NCI-H2107 (cell line): ENCODE measurements at regions not wholly inside any gene's neighbourhood (a gene's known extent, or its start where the extent isn't known, plus 50 kb on each side); places are given as distances from the start of the nearest gene placed in this dataset.
"Not testable (repeated sequence)": the region's sequence is repeated elsewhere in the genome, so short reads cannot be mapped to it uniquely, and the experiment has no call there.

ENCODE experiments used
- DNase-seq: peaks from one replicate; lab custom pipeline; 2025; lab: John Stamatoyannopoulos, UW

DNA sequence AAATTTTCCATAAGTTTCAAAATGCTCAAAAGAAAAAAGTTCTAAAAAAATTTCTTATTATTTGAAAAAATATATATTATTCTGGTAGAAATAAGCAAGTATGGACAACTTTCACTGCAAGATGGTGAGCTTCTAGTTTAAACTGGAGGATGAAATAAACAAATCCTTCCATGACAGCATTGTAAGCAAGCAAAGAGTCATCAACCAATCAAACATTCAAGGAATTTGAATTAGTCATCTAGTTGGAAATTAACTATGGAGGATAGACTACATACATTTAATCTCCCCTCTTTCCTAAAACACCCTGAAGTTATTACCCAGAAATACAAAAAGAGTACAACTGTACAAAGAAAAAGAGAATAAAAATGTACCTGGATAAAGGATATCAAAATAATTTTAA is 51.0 kb upstream of the IRX5 start:
- DNase-seq = no peak

- DNase-seq = no peak
These were observed 52.4 kb upstream of the IRX5 start for GRCh38 chr16:54878301-54878700.

DNA sequence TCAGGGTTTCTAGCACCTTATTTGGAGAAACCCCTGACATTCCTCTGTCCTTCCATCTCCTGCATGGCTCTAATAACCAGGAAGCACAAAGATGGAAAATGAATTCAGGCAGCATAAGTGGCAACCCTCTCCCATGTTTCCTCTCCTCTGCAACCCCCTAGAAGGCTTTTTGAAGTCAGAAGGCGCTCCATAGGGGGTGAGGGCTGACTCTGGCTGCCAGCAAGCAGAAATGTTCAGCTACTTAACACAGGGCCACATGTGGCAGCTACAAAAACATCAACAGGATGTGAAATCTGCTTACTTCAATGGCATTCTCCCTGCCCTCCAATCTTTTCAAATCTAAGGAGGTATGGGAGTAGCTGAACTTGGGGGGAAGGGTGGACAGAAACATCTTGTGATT is 55.2 kb upstream of the IRX5 start:
- no peak for DNase-seq

DNA sequence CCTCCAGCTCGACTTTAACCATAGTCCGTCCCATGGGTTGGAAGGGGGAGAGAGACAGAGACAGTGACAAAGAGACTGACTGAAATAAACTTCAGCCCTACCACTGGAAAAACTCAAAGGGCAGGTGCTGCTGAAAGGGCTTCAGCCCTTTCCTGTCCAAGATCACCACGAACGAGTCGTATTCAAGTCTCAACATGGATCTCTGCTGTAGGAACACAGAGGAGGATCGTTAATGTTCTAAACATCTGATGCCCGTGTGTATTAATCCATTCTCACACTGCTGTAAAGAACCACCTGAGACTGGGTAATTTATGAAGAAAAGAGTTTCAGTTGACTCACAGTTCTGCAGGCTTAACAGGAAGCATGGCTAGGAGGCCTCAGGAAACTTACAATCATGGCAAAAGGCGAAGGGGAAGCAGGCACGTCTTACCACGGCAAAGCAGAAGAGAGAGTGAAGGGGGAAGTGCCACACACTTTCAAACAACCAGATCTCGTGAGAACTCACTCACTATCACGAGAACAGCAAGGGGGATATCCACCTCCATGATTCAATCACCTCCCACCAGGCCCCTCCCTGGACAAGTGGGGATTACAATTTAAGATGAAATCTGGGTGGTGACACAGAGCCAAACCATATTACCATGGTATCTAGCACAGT is 56.8 kb upstream of the IRX5 start:
- not testable (repeated sequence) for DNase-seq

DNA sequence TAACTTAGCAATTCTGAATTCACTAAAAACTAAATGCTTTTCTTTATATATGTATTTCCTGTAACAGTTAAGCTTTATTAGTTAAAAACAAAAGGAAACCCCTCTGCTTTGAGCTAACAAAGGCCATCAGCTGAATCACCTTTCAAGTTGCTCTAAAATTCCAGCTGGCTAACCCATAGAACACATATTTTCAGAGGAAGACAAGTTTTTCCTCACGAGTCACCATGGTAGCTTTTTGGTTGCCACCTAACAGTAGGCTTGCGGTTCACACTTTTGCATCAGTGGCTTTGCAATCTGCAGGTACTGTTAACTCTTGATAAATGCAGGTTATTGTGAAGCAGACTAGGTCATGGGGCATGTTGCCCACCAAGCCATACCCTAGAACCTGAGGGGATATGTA is 57.6 kb upstream of the IRX5 start:
- DNase-seq = no peak

DNA sequence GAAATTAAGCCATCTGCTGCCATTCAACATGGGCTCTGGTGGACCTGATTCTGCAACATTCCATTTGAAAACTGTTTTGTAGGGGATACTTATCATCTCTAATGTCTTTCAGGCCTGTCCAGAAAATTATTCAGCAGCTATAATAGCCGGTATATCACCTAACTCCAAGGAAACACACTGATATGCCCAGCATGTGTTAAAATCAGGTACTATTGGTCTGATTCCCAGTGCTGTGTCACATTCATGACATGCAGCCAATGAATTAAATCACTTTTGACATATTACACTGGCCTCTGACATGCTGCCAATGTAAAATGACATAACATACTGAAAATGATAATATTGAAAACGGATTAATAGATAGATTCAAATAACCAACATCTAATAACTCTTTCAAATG is 60.5 kb upstream of the IRX5 start:
- no peak for DNase-seq

- no peak for DNase-seq
These were observed 63.3 kb upstream of the IRX5 start for GRCh38 chr16:54867302-54867832.

DNA sequence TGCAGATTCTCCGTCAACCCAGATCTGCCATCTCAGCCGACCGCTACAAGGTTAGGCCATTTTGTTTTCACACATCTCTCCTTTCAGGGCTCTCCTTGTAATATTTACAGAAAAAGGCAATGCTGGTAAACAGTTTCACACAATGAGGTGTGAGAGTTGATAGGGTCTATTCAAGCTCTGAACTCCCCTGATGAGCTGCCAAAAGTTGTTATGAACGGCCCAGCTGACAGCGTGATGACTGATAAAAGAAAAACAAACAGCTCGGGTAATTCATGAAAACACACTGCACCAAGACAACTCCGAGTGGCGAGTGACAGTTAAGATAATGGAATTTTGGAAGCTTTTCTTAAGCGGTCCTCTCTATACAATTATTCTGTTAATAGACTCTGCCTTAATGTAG is 68.1 kb upstream of the IRX5 start:
- DNase-seq = no peak

GRCh38 chr16:54856871-54857270 is 73.8 kb upstream of the IRX5 start:
- DNase-seq = no peak

DNA sequence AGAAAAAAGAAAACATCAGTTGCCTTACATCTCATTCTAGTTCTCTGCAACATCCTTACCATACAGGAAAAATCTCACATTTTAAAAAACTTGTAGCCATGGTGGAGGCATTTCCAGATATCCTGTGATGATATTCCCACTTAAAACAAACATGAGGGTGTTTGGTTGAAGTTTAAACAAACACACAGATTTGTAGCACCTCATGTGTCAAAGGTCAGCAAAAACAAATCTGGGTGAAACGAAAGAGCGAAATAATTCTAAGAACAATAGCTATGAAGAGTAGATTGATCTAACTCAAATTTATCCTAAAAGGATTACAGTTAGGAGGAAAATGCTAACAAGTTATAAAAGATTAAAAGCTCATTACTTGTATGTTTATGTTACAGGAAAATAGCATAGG is 83.1 kb upstream of the IRX5 start:
- DNase-seq = no peak

GRCh38 chr16:54847207-54847606 is 83.5 kb upstream of the IRX5 start:
- no peak for DNase-seq

GRCh38 chr16:54846766-54847165 is 83.9 kb upstream of the IRX5 start:
- DNase-seq = no peak

- DNase-seq = no peak
These were observed 87.3 kb upstream of the IRX5 start for GRCh38 chr16:54843424-54843750.

- no peak for DNase-seq
These were observed 87.8 kb upstream of the IRX5 start for GRCh38 chr16:54842743-54843423.

- DNase-seq = no peak
These were observed 101.0 kb upstream of the IRX5 start for GRCh38 chr16:54829691-54830090.

DNA sequence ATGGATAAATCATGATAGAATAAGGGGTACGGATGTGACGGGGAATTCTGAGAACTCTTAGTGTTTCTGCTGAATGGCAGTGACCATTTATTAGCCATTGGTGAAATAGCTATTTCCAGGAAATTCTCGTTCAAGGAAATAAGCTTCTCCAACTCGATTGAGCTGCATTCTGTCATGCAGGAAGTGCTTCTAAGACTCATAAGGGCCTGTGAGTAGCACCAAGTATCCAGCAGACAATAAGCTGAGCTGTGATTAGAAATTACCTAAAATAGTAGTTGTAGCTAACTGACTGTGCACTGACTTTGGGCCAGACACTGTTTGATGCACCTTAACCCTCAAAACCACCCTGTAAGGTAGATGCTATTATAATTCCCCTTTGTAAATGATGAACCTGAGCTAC is 107.8 kb upstream of the IRX5 start:
- DNase-seq = no peak

DNA sequence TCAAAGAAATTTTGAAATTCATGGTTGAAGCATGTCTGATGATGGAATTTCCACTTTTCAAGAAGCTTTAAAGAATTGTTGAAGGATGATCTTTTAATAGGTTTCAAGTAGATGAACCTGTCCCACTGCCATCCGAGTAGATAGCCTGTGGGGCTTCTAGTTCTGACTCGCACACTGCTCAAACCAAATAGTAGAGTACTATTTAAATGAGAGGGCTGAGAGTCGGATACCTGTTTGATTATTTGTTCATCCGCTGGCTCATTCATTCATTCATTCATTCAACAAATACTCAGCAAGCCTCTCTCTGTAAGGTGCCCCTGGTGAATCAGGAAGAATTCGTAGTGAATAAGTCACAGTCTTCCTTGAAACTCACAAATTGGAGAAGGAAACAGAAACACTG is 108.2 kb upstream of the IRX5 start:
- no peak for DNase-seq

GRCh38 chr16:54821731-54822130 is 108.9 kb upstream of the IRX5 start:
- no peak for DNase-seq

GRCh38 chr16:54817940-54818574 is 112.6 kb upstream of the IRX5 start:
- no peak for DNase-seq

- DNase-seq = no peak
These were observed 113.2 kb upstream of the IRX5 start for GRCh38 chr16:54817432-54817831.

GRCh38 chr16:54816471-54816870 is 114.2 kb upstream of the IRX5 start:
- no peak for DNase-seq

DNA sequence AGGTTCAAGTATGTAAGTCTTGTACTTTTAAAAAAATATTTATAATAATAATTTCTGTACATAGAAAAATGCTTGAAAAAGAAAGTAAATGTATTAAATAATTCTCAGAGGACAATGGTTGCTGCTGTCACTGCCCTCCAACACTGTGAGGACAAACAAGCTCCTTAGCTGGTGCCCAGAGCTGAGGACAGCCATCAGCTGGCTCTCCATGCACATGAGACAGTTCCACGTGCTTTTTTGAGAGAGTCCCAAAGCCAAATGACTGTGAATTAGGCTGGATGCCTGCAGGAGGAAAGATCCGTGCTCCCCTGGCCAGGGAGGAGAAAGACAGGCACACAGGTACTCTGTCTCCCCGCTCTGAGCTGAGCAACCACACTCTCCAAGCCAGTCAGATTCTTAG is 115.5 kb upstream of the IRX5 start:
- no peak for DNase-seq

GRCh38 chr16:54813778-54814177 is 116.9 kb upstream of the IRX5 start:
- DNase-seq = no peak

DNA sequence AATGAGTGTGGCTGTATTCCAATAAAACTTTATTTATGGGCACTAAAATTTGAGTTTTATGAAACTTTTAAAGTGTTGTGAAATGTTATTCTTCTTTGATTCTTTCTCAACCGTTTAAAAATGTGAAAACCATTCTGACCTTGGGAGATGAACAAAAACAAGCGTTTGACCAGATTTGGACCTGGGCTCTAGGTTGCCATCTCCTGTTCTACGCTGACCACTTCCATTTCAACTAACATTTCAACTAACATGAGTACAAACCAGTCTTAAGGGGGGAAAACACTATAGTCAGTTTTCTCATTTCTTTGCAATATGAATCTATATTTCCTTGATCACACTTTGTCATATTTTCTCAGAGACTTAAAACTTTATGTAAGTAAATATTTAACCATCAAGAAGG is 118.4 kb upstream of the IRX5 start:
- DNase-seq = no peak
